Neural progenitor cell (in vitro differentiated cells): ENCODE measurements at regions not wholly inside any gene's neighbourhood (a gene's known extent, or its start where the extent isn't known, plus 50 kb on each side); places are given as distances from the start of the nearest gene placed in this dataset.

Experiments
- DNase-seq: peaks from one replicate; pipeline ENCODE4 v3.0.0-alpha.2; 2016; ENCODE audit warnings: low spot score
- H2AFZ ChIP-seq: fragments of 200-600 bp; sonication (generic); replicated peaks from 2 replicates; pipeline ENCODE4 v1.6.1; 2016; ENCODE audit warnings: antibody characterized with exemption
- H3F3A ChIP-seq: fragments of 200-600 bp; sonication (generic); 2 replicates; pipeline ENCODE4 v1.6.1; 2016; ENCODE audit warnings: antibody characterized with exemption, low read depth
- H3K27ac ChIP-seq: fragments of 200-600 bp; sonication (generic); 2 replicates; pipeline ENCODE4 v1.5.1; 2016; ENCODE audit warnings: mild to moderate bottlenecking
- H3K27me3 ChIP-seq: fragments of 200-600 bp; sonication (generic); 2 replicates; pipeline ENCODE4 v1.6.1; 2016; ENCODE audit warnings: mild to moderate bottlenecking, moderate library complexity
- H3K36me3 ChIP-seq: fragments of 200-600 bp; sonication (generic); 2 replicates; pipeline ENCODE4 v1.5.1; 2016
- H3K4me1 ChIP-seq: fragments of 200-600 bp; sonication (generic); 2 replicates; pipeline ENCODE4 v1.6.1; 2016; ENCODE audit warnings: mixed run types
- H3K4me2 ChIP-seq: fragments of 200-600 bp; sonication (generic); 2 replicates; pipeline ENCODE4 v1.6.1; 2016
- H3K4me3 ChIP-seq: fragments of 200-600 bp; sonication (generic); 2 replicates; pipeline ENCODE4 v1.5.1; 2016
- H3K79me2 ChIP-seq: fragments of 200-600 bp; sonication (generic); 2 replicates; pipeline ENCODE4 v1.6.1; 2016; ENCODE audit warnings: low read depth
- H3K9ac ChIP-seq: fragments of 200-600 bp; sonication (generic); 2 replicates; pipeline ENCODE4 v1.6.1; 2016
- H3K9me3 ChIP-seq: fragments of 200-600 bp; sonication (generic); 2 replicates; pipeline ENCODE4 v1.5.1; 2016; ENCODE audit warnings: low read depth
- H4K20me1 ChIP-seq: fragments of 200-600 bp; sonication (generic); 2 replicates; pipeline ENCODE4 v1.6.1; 2016; ENCODE audit warnings: low read depth
- H3K27ac Mint-ChIP-seq: 3 replicates; pipeline ENCODE4 v1.8.0; 2021; ENCODE audit warnings: mixed read lengths
- H3K27me3 Mint-ChIP-seq: 2 replicates; pipeline ENCODE4 v1.8.0; 2022; ENCODE audit warnings: low read depth, mild to moderate bottlenecking, inconsistent platforms, moderate library complexity, mixed read lengths; ENCODE audit not compliant: insufficient read depth
- H3K36me3 Mint-ChIP-seq: 3 replicates; pipeline ENCODE4 v1.8.0; 2021; ENCODE audit warnings: mixed read lengths
- H3K4me1 Mint-ChIP-seq: 3 replicates; pipeline ENCODE4 v1.8.0; 2021; ENCODE audit warnings: mixed read lengths
- H3K4me3 Mint-ChIP-seq: 3 replicates; pipeline ENCODE4 v1.8.0; 2021; ENCODE audit warnings: mild to moderate bottlenecking, moderate library complexity, mixed read lengths
- H3K9me3 Mint-ChIP-seq: 3 replicates; pipeline ENCODE4 v1.8.0; 2020; ENCODE audit warnings: mixed read lengths
- EZH2 ChIP-seq: fragments of 200-600 bp; sonication (generic); IDR thresholded peaks from 2 replicates; pipeline ENCODE4 v1.6.1; 2017; ENCODE audit warnings: antibody characterized with exemption, mild to moderate bottlenecking, moderate library complexity
- EZH2phosphoT487 ChIP-seq: fragments of 200-600 bp; sonication (generic); IDR thresholded peaks from 2 replicates; pipeline ENCODE4 v1.6.1; 2017; ENCODE audit warnings: antibody characterized with exemption
- TF ChIP-seq, protein P1 (sequence below): fragments of 200-600 bp; sonication (generic); IDR thresholded peaks from 2 replicates; pipeline ENCODE4 v1.5.1; 2017; ENCODE audit warnings: antibody characterized with exemption, mild to moderate bottlenecking

- TF ChIP-seq, protein P1, sequence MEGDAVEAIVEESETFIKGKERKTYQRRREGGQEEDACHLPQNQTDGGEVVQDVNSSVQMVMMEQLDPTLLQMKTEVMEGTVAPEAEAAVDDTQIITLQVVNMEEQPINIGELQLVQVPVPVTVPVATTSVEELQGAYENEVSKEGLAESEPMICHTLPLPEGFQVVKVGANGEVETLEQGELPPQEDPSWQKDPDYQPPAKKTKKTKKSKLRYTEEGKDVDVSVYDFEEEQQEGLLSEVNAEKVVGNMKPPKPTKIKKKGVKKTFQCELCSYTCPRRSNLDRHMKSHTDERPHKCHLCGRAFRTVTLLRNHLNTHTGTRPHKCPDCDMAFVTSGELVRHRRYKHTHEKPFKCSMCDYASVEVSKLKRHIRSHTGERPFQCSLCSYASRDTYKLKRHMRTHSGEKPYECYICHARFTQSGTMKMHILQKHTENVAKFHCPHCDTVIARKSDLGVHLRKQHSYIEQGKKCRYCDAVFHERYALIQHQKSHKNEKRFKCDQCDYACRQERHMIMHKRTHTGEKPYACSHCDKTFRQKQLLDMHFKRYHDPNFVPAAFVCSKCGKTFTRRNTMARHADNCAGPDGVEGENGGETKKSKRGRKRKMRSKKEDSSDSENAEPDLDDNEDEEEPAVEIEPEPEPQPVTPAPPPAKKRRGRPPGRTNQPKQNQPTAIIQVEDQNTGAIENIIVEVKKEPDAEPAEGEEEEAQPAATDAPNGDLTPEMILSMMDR: no peak
- no peak for TF ChIP-seq EZH2phosphoT487
- TF ChIP-seq EZH2: no peak
Observed at GRCh38 chr4:43425206-43425605, 532.7 kb downstream of the GRXCR1 start.

GRCh38 chr4:43435291-43435690, 542.8 kb downstream of the GRXCR1 start:
- Histone ChIP-seq H3K4me1 (no peaks in the 10 kb centered on the region), H3F3A (no peaks in the 10 kb centered on the region), H3K4me2 (no peak overlapping the region), H3K4me3 (no peak overlapping the region), H4K20me1 (no peaks in the 10 kb centered on the region), H3K9ac (no peak overlapping the region), H3K79me2 (no peaks in the 10 kb centered on the region), H3K27me3 (no peaks in the 10 kb centered on the region), H2AFZ (no peak overlapping the region), H3K36me3 (no peaks in the 10 kb centered on the region), H3K27ac (no peak overlapping the region), H3K9me3 (peaks cover 8% of the 10 kb centered on the region)
- no peak overlapping the region for H3K4me3 Mint-ChIP-seq
- peaks cover 10% of the 10 kb centered on the region for H3K9me3 Mint-ChIP-seq
- no peaks in the 10 kb centered on the region for H3K27me3 Mint-ChIP-seq
- H3K36me3 Mint-ChIP-seq: no peaks in the 10 kb centered on the region
- no peak for DNase-seq
- TF ChIP-seq, protein P1: no peak
- TF ChIP-seq EZH2phosphoT487 (no peak), EZH2 (no peak)
- no peaks in the 10 kb centered on the region for H3K4me1 Mint-ChIP-seq
- no peak overlapping the region for H3K27ac Mint-ChIP-seq

More at GRCh38 chr4:43425206-43425605, 532.7 kb downstream of the GRXCR1 start:
- H3K4me3 Mint-ChIP-seq: no peak overlapping the region
- Histone ChIP-seq H3K79me2 (no peaks in the 10 kb centered on the region), H2AFZ (no peak overlapping the region), H3K27ac (no peak overlapping the region), H3K36me3 (no peaks in the 10 kb centered on the region), H3F3A (no peaks in the 10 kb centered on the region), H3K4me3 (no peak overlapping the region), H3K9me3 (no peaks in the 10 kb centered on the region), H3K27me3 (no peaks in the 10 kb centered on the region), H3K9ac (no peak overlapping the region), H4K20me1 (no peaks in the 10 kb centered on the region), H3K4me1 (no peaks in the 10 kb centered on the region), H3K4me2 (no peak overlapping the region)
- H3K36me3 Mint-ChIP-seq: no peaks in the 10 kb centered on the region
- DNase-seq: no peak
- peaks cover 2% of the 10 kb centered on the region for H3K27me3 Mint-ChIP-seq
- H3K9me3 Mint-ChIP-seq: no peaks in the 10 kb centered on the region
- H3K27ac Mint-ChIP-seq: no peak overlapping the region
- H3K4me1 Mint-ChIP-seq: no peaks in the 10 kb centered on the region

DNA sequence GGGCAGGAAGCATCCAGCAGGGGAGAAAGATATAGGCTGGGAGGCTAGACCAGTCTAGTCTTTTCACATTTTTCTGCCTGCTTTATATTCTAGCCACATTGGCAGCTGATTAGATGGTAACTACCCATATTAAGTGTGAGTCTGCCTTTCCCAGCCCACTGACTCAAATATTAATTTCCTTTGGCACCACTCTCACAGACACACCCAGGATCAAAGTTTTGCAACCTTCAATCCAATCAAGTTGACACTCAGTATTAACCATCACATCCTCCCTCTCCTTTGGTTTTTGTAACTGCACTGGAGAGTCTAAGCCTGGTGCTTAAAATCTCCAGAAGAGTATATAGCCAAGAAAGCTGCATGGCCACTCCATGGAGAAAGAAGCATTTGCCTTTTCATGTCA, 560.4 kb downstream of the GRXCR1 start:
- H2AFZ ChIP-seq: no peak overlapping the region
- H3K9me3 Mint-ChIP-seq: no peaks in the 10 kb centered on the region
- TF ChIP-seq, protein P1: no peak
- TF ChIP-seq EZH2phosphoT487 (no peak), EZH2 (no peak)
- peaks cover 7% of the 10 kb centered on the region for H3F3A ChIP-seq
- no peaks in the 10 kb centered on the region for H3K27me3 ChIP-seq
- no peak overlapping the region for H3K4me3 Mint-ChIP-seq
- H3K4me3 ChIP-seq: no peak overlapping the region
- DNase-seq: no peak
- no peaks in the 10 kb centered on the region for H3K9me3 ChIP-seq
- H4K20me1 ChIP-seq: no peaks in the 10 kb centered on the region
- no peak overlapping the region for H3K9ac ChIP-seq
- H3K27ac Mint-ChIP-seq: no peak overlapping the region
- H3K36me3 ChIP-seq: no peaks in the 10 kb centered on the region
- no peak overlapping the region for H3K4me2 ChIP-seq
- no peaks in the 10 kb centered on the region for H3K79me2 ChIP-seq
- no peaks in the 10 kb centered on the region for H3K36me3 Mint-ChIP-seq
- H3K27ac ChIP-seq: no peak overlapping the region
- H3K4me1 Mint-ChIP-seq: no peaks in the 10 kb centered on the region
- H3K27me3 Mint-ChIP-seq: no peaks in the 10 kb centered on the region
- no peaks in the 10 kb centered on the region for H3K4me1 ChIP-seq

GRCh38 chr4:43456383-43456782, 563.9 kb downstream of the GRXCR1 start:
- H3K9me3 ChIP-seq: no peaks in the 10 kb centered on the region
- Mint-ChIP-seq H3K27me3 (no peaks in the 10 kb centered on the region), H3K27ac (no peak overlapping the region), H3K4me1 (no peaks in the 10 kb centered on the region), H3K4me3 (no peak overlapping the region), H3K36me3 (no peaks in the 10 kb centered on the region), H3K9me3 (no peaks in the 10 kb centered on the region)
- no peak overlapping the region for H2AFZ ChIP-seq
- peaks cover 7% of the 10 kb centered on the region for H3F3A ChIP-seq
- H3K27me3 ChIP-seq: no peaks in the 10 kb centered on the region
- DNase-seq: no peak
- TF ChIP-seq, protein P1: no peak
- TF ChIP-seq EZH2phosphoT487: no peak
- TF ChIP-seq EZH2: no peak
- peaks cover 7% of the 10 kb centered on the region for H3K4me1 ChIP-seq
- H4K20me1 ChIP-seq: no peaks in the 10 kb centered on the region
- no peak overlapping the region for H3K27ac ChIP-seq
- H3K9ac ChIP-seq: no peak overlapping the region
- no peak overlapping the region for H3K4me3 ChIP-seq
- no peaks in the 10 kb centered on the region for H3K79me2 ChIP-seq
- H3K4me2 ChIP-seq: no peak overlapping the region
- no peaks in the 10 kb centered on the region for H3K36me3 ChIP-seq
